CD4-positive, alpha-beta T cell treated with Interleukin-4 for 1 hour (primary cell): ENCODE measurements at regions not wholly inside any gene's neighbourhood (a gene's known extent, or its start where the extent isn't known, plus 50 kb on each side); places are given as distances from the start of the nearest gene placed in this dataset.

ENCODE experiments used
- DNase-seq, 2 donors: peaks; one replicate each; pipeline ENCODE4 v3.0.0-alpha.2; 2020 to 2022

- DNase-seq = no peak
These were observed 185.7 kb upstream of the ZPLD1 start for GRCh38 chr3:102248981-102249705.

DNA sequence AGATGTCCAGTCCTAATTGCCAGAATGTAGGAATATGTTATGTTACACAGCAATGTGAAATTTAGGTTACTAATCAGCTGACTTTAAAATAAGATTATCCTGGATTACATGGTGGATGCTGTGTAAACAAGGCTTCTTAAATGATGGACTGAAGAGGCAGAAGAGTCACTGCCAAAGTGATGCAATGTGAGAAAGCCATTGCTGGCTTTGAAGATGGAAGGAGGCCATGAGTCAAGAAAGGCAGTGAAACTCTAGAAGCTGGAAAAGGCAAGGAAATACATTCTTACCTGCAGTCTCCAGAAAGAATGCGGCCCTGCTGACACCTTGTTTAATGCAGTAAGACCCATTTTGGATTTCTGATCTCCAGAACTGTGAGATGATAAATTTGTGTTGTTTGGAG, 179.1 kb upstream of the ZPLD1 start:
- no peak for DNase-seq

DNA sequence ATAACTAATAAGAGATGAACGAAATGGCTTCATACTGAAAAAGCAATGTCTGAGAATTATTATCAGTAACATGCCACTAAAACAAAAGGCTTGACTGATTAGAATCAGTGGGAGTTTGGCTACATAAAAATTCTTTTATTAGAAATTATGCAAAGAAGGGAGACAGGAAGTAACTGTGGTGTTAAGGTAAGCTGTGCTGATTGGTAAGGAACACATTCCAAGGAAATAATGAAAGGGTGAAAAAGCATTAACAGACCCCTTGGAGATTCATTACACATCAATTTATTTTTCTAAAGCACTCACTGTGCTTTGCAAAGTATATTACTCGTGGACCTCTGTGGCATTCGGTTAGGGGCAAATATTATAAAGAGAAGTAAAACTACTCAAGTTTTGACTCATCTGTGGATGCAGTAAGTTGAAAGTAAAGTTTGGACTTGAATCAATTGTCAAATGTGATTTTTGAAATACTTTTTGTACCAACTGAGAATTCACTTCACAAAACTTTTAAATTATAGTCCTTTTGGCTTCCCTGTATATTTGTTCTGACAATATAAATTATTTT, 176.1 kb upstream of the ZPLD1 start:
- DNase-seq = no peak

GRCh38 chr3:102259663-102260062, 175.2 kb upstream of the ZPLD1 start:
- DNase-seq = no peak

DNA sequence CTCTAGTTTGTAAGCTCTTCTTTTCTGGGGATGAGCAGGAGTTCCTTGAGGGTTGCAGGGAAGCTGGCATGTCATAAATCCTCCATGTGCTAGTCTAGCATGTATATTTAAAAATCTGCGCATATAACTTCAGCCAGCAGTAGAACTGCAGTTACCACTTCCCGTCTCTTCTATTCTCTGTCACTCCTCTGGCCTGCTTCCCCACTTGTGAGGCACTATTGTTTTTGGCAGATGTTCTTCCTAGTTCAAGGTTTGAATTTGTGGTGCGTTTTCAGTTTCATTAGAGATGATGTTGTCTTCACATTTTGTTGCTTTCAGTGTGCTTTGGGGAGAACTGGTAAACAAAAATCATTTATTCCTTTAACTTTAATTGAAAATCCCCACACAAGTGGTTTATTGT, 169.1 kb upstream of the ZPLD1 start:
- DNase-seq = no peak

GRCh38 chr3:102269406-102269805, 165.4 kb upstream of the ZPLD1 start:
- no peak for DNase-seq

DNA sequence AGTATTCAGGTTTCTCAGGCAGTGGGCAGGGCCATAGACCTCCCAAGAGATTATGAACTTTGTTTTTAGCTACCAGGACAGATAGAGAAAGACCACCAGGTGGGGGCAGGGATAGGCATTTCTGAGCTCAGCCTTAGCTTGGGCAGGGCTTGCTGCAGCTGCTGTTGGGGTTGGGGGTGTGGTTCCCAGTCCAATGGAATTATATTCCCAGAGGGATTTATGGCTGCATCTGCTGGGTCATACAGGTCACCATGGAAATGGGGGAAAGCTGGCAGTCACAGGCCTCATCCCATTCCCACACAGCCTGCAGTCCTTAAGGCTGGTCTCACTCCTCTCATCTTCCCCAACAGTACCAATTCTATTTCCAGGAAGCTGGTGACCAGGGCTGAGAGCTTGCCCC, 144.6 kb upstream of the ZPLD1 start:
- no peak for DNase-seq

DNA sequence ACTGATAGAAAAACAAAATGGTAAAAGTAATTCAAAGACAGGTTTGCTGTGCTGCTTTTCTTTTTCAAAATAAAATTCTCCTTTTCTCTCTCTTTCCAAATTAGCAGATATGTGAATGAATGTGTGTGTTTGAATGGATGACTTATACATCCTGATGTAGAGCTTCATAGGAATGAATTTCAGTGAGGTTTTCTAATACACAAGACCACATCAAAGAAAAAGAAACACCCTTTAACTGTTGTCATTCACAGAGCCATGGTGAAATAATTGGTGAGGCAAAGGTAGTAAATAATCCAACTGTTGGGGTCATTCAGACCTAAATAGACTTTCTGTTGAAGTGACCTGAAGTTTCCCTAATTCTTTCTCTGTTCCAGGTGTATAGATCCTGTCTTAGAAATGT, 139.1 kb upstream of the ZPLD1 start:
- no peak for DNase-seq

GRCh38 chr3:102297072-102297658, 137.7 kb upstream of the ZPLD1 start:
- no peak for DNase-seq

DNA sequence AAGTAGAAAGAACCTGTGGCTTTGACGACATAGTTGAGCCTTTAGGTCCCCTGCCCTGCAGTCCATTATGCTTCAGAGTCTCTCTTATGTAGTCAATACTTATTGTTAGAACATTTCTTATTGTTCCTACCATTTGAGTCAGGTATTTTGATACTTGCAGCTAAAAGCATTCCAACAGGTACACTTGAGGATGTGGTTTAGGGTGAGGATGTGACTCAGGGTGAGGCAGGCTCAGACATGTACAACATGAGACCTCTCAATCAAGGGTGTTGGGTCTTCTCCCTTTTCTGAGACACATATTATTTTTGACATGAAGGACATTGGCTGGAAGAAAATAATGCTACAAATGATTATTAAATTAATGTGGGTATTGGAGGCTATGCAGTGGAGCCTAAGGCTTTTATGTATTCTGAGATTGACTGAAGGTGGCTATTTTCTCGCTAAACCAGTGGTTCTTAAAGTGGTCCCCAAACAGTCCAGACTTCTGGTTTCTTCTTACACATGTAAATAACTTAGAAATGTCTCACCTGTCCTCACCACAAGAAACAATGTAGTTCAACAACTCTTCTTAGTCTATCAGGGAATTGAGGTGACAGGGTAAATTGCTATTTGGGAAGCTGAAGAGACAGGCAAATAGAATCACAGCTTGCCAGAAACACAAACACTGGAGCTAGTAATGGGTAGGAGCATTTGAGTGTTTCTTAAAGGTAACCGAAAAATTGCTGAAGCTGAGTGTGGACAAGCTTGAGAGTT, 135.5 kb upstream of the ZPLD1 start:
- DNase-seq = no peak

DNA sequence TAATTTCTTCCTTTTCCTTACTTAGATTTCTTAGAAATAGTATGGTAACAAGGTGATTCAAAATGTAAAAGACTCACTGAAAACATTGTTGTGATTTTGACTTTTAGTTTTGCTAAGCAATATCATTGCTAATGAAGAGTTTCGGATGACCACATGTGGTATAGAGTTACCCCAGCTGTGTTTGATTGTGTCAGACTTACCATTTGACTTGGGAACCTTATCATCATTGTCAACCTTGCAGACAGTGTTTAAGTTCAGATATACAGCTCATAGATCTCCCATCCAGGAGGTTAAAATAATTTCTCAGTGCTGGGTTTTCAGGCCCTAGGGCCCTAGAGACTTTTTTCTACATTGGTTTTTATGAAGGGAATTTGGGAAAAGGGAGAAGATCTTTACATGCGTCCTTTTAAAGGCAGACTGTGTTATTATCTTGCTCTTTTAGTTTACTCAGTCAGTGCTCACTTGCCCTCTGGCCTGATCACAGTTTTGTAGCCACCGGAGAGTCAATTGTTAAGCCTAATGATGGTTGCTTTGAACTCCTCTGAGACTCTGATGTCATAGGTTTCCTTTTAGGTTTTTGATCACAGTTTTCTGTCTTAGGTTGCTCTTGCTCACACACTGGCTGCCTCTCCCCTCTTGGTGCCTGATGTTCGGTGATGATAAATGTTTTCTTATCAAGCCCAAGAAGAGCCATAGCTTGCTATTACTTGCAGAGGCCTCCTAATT, 133.5 kb upstream of the ZPLD1 start:
- no peak for DNase-seq

DNA sequence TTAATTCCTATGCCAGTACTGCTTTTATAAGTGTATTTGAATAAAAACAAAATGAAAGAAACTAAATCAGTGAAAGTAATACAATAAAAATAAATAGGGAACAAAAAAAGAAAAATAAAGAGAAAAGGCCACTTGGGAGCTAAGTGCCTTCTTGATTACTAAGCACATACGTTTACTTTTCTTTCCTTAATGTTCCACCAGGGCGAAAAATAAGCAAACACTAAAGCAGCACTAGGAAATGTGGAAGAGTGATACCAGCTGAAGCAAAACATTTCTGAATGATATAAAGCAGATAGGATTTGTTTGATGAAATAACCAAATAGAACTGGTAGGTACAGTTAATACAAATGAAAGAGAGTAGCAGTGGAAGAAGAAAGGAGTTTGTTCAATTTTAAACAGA, 132.8 kb upstream of the ZPLD1 start:
- DNase-seq = no peak

- no peak for DNase-seq
These were observed 130.3 kb upstream of the ZPLD1 start for GRCh38 chr3:102304550-102304949.

GRCh38 chr3:102307442-102307841, 127.4 kb upstream of the ZPLD1 start:
- no peak for DNase-seq

GRCh38 chr3:102329066-102329465, 105.7 kb upstream of the ZPLD1 start:
- no peak for DNase-seq

- DNase-seq = no peak
These were observed 105.3 kb upstream of the ZPLD1 start for GRCh38 chr3:102329561-102329960.

DNA sequence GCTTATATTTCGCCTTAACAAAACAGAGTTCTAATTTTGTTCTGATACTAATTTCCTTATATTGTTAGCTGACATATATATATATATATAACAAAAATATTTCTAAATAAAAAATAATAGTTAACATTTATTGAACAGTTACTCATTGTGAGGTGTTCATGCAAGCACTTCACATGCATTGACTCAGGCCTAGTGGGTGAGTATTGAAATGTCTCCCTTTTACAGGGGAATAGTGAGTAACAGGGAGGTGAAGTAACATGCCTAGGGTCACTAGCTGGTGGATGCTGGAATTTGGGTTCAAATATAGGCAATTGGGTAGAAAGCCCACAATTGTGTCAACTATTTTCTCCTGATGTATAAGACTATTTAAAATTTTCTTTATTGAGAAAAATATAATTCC, 102.6 kb upstream of the ZPLD1 start:
- DNase-seq = no peak

DNA sequence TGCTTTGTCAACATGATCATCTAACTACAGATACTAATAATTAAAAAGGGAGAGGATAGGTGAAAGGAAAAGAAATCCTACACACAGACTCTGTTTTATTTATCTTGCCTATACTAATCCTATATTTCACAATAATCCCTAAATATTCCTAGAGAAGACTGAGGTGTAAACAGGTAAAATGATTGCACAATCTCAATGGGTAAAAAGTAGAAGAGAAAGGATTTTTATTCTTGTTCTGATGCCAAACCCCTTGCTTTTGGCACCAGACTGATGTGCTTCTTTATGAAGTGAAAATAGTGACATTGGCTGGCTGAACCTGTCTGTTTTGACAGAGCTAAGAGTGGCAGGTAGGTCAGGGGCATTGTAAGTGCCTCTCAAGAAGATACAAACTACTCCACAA, 101.9 kb upstream of the ZPLD1 start:
- no peak for DNase-seq

- no peak for DNase-seq
These were observed 98.7 kb upstream of the ZPLD1 start for GRCh38 chr3:102336130-102336529.

GRCh38 chr3:102339671-102340070, 95.1 kb upstream of the ZPLD1 start:
- DNase-seq = no peak

GRCh38 chr3:102346897-102347296, 87.9 kb upstream of the ZPLD1 start:
- DNase-seq = no peak

GRCh38 chr3:102348904-102349303, 85.9 kb upstream of the ZPLD1 start:
- DNase-seq = no peak

- no peak for DNase-seq
These were observed 81.7 kb upstream of the ZPLD1 start for GRCh38 chr3:102353148-102353547.
